Inflammatory macrophage (primary cell): ENCODE measurements at regions not wholly inside any gene's neighbourhood (a gene's known extent, or its start where the extent isn't known, plus 50 kb on each side); places are given as distances from the start of the nearest gene placed in this dataset.

Source experiments
- DNase-seq, 2 donors: peaks; one replicate each; pipeline ENCODE4 v3.0.0-alpha.2; 2020 to 2022

- no peak for DNase-seq
Observed at GRCh38 chr16:86632206-86632605, 53.9 kb downstream of the FOXL1 start.

GRCh38 chr16:86632944-86633343, 54.6 kb downstream of the FOXL1 start:
- DNase-seq: no peak

- DNase-seq: no peak
Observed at GRCh38 chr16:86634292-86634691, 55.9 kb downstream of the FOXL1 start.

- DNase-seq: no peak
Observed at GRCh38 chr16:86635176-86635876, 57.0 kb downstream of the FOXL1 start.

GRCh38 chr16:86635926-86636325, 57.6 kb downstream of the FOXL1 start:
- DNase-seq: no peak

- DNase-seq: no peak
Observed at GRCh38 chr16:86637744-86638143, 59.4 kb downstream of the FOXL1 start.

GRCh38 chr16:86638642-86639041, 60.3 kb downstream of the FOXL1 start:
- no peak for DNase-seq

GRCh38 chr16:86639354-86639753, 61.0 kb downstream of the FOXL1 start:
- DNase-seq: no peak

- no peak for DNase-seq
Observed at GRCh38 chr16:86640265-86640843, 62.0 kb downstream of the FOXL1 start.

- no peak for DNase-seq
Observed at GRCh38 chr16:86642087-86642486, 63.7 kb downstream of the FOXL1 start.

- no peak for DNase-seq
Observed at GRCh38 chr16:86643671-86644070, 65.3 kb downstream of the FOXL1 start.

- no peak for DNase-seq
Observed at GRCh38 chr16:86647561-86647960, 69.2 kb downstream of the FOXL1 start.

- DNase-seq: no peak
Observed at GRCh38 chr16:86649875-86650274, 71.5 kb downstream of the FOXL1 start.

GRCh38 chr16:86651013-86651627, 72.8 kb downstream of the FOXL1 start:
- no peak for DNase-seq

GRCh38 chr16:86651823-86652222, 73.5 kb downstream of the FOXL1 start:
- no peak for DNase-seq

GRCh38 chr16:86653285-86654006, 75.1 kb downstream of the FOXL1 start:
- DNase-seq: no peak

- no peak for DNase-seq
Observed at GRCh38 chr16:86657972-86658371, 79.6 kb downstream of the FOXL1 start.

GRCh38 chr16:86660623-86661022, 82.3 kb downstream of the FOXL1 start:
- no peak for DNase-seq

- DNase-seq: no peak
Observed at GRCh38 chr16:86661706-86662105, 83.4 kb downstream of the FOXL1 start.

- DNase-seq: no peak
Observed at GRCh38 chr16:86662195-86662594, 83.8 kb downstream of the FOXL1 start.

GRCh38 chr16:86662740-86663139, 84.4 kb downstream of the FOXL1 start:
- no peak for DNase-seq

- DNase-seq: no peak
Observed at GRCh38 chr16:86663685-86664521, 85.6 kb downstream of the FOXL1 start.
